ENCODE measurements at regions not wholly inside any gene's neighbourhood (a gene's known extent, or its start where the extent isn't known, plus 50 kb on each side); places are given as distances from the start of the nearest gene placed in this dataset.

- TF ChIP-seq, protein P1, sequence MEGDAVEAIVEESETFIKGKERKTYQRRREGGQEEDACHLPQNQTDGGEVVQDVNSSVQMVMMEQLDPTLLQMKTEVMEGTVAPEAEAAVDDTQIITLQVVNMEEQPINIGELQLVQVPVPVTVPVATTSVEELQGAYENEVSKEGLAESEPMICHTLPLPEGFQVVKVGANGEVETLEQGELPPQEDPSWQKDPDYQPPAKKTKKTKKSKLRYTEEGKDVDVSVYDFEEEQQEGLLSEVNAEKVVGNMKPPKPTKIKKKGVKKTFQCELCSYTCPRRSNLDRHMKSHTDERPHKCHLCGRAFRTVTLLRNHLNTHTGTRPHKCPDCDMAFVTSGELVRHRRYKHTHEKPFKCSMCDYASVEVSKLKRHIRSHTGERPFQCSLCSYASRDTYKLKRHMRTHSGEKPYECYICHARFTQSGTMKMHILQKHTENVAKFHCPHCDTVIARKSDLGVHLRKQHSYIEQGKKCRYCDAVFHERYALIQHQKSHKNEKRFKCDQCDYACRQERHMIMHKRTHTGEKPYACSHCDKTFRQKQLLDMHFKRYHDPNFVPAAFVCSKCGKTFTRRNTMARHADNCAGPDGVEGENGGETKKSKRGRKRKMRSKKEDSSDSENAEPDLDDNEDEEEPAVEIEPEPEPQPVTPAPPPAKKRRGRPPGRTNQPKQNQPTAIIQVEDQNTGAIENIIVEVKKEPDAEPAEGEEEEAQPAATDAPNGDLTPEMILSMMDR (IDR thresholded peaks at IDR 0.05) = no peak
- no peak for TF ChIP-seq TCF7L2 (IDR thresholded peaks at IDR 0.05; ENCODE audit: low read depth, low read length)
These were observed 74.3 kb upstream of the COL5A2 start for GRCh38 chr2:189253836-189254235.

All from Panc1 (cell line).